Sigmoid colon (tissue), 6 donors: ENCODE measurements at regions not wholly inside any gene's neighbourhood (a gene's known extent, or its start where the extent isn't known, plus 50 kb on each side); places are given as distances from the start of the nearest gene placed in this dataset.

ENCODE experiments used
- DNase-seq: peaks from one replicate; pipeline ENCODE4 v3.0.0-alpha.2; 2019
- H3K27ac ChIP-seq, 4 donors: fragments of 200-600 bp; sonication (generic); one replicate each; pipeline ENCODE4 v1.5.1; 2016 to 2019; ENCODE audit warnings: mild to moderate bottlenecking in 1 of 4
- H3K27me3 ChIP-seq, 3 donors: fragments of 200-600 bp; sonication (generic); one replicate each; pipeline ENCODE4 v1.5.1; 2019; ENCODE audit warnings: mild to moderate bottlenecking in 1 of 3
- H3K36me3 ChIP-seq, 4 donors: fragments of 200-600 bp; sonication (generic); one replicate each; pipeline ENCODE4 v1.5.1; 2016 to 2019
- H3K4me1 ChIP-seq, 4 donors: fragments of 200-600 bp; sonication (generic); one replicate each; pipeline ENCODE4 v1.5.1; 2017 to 2019
- H3K4me3 ChIP-seq, 4 donors: fragments of 200-600 bp; sonication (generic); one replicate each; pipeline ENCODE4 v1.5.1; 2017 to 2019; ENCODE audit warnings: mild to moderate bottlenecking in 2 of 4, moderate library complexity in 1 of 4
- H3K9me3 ChIP-seq, 4 donors: fragments of 200-600 bp in 3 of 4; sonication (generic) in 3 of 4; one replicate each; pipeline versions ENCODE4 v1.5.1 to v1.6.1; 2013 to 2019
- CTCF ChIP-seq, 4 experiments: fragments of 450-650 bp in 3 of 4; fragments of 200-600 bp in 1 of 4; IDR thresholded peaks; one replicate each; pipeline ENCODE4 v1.5.1; 2016 to 2019; ENCODE audit warnings: antibody characterized with exemption in 4 of 4, mild to moderate bottlenecking in 3 of 4, moderate library complexity in 2 of 4
- EP300 ChIP-seq, 4 donors: sonication (generic); formaldehyde crosslinking; IDR thresholded peaks; one replicate each; pipeline ENCODE4 v1.6.1; 2017; ENCODE audit warnings: antibody characterized with exemption in 4 of 4
- POLR2A ChIP-seq, 2 donors: fragments of 450-650 bp; IDR thresholded peaks; one replicate each; pipeline ENCODE4 v1.6.1; 2016; ENCODE audit warnings: antibody characterized with exemption in 2 of 2, mild to moderate bottlenecking in 2 of 2, moderate library complexity in 2 of 2
- POLR2AphosphoS5 ChIP-seq, 4 donors: sonication (generic); formaldehyde crosslinking; IDR thresholded peaks; one replicate each; pipeline ENCODE4 v1.6.1; 2017; ENCODE audit warnings: antibody characterized with exemption in 4 of 4
- WGBS, 2 donors: extraction: QIAGEN DNeasy Blood & Tissue Kit; methylation state at CpG; one replicate each; pipeline ENCODE4 v1.1.7; 2013; 5-methylcytosine and 5-hydroxymethylcytosine counted together
- intact Hi-C: fragments of 100-400 bp; cut with DNase I; formaldehyde crosslinking; loops from one replicate; pipeline ENCODE4 v1.15.1; 2023
- donor health status: healthy with polysubstance abuse.
- donor health status: healthy.

- no peaks in the 10 kb centered on the region for H3K27me3 ChIP-seq
- H3K4me1 ChIP-seq, result peaks cover 0 to 2% (median 0%) of the 10 kb centered on the region in 4 donors
- H3K4me3 ChIP-seq, result no peak overlapping the region
- TF ChIP-seq EP300 (IDR thresholded peaks at IDR 0.05) (no peak), POLR2A (IDR thresholded peaks at IDR 0.05) (no peak), CTCF (IDR thresholded peaks at IDR 0.05) (no peak), POLR2AphosphoS5 (IDR thresholded peaks at IDR 0.05) (no peak)
- no peak for DNase-seq
- intact Hi-C loops, result no loop called here
- H3K9me3 ChIP-seq, result no peaks in the 10 kb centered on the region
- no peak overlapping the region for H3K27ac ChIP-seq
- WGBS, 2 donors, result 83 to 84% methylated on average over 6 of the region's 6 CpGs
- H3K36me3 ChIP-seq, result no peaks in the 10 kb centered on the region
Measured at GRCh38 chr18:11495441-11495840, 114.0 kb upstream of the SLC35G4 start.

GRCh38 chr18:11494107-11494506 lies 115.3 kb upstream of the SLC35G4 start:
- no peak for DNase-seq
- Histone ChIP-seq H3K9me3 (no peaks in the 10 kb centered on the region), H3K4me1 (no peaks in the 10 kb centered on the region), H3K27me3 (no peaks in the 10 kb centered on the region), H3K27ac (no peak overlapping the region), H3K36me3 (no peaks in the 10 kb centered on the region), H3K4me3 (no peak overlapping the region)
- no peak for TF ChIP-seq POLR2AphosphoS5 (IDR thresholded peaks at IDR 0.05)
- no peak for TF ChIP-seq CTCF (IDR thresholded peaks at IDR 0.05)
- TF ChIP-seq POLR2A (IDR thresholded peaks at IDR 0.05), result no peak
- TF ChIP-seq EP300 (IDR thresholded peaks at IDR 0.05), result no peak
- intact Hi-C loops, result no loop called here

- intact Hi-C loops, result no loop called here
- no peak overlapping the region for H3K27ac ChIP-seq
- H3K4me3 ChIP-seq, result no peak overlapping the region
- no peaks in the 10 kb centered on the region for H3K27me3 ChIP-seq
- no peaks in the 10 kb centered on the region for H3K36me3 ChIP-seq
- H3K4me1 ChIP-seq, result no peaks in the 10 kb centered on the region
- WGBS, 2 donors, result 72 to 77% methylated on average over 4 of the region's 4 CpGs
- TF ChIP-seq EP300 (IDR thresholded peaks at IDR 0.05) (no peak), CTCF (IDR thresholded peaks at IDR 0.05) (no peak), POLR2AphosphoS5 (IDR thresholded peaks at IDR 0.05) (no peak), POLR2A (IDR thresholded peaks at IDR 0.05) (no peak)
- no peaks in the 10 kb centered on the region for H3K9me3 ChIP-seq
- DNase-seq, result no peak
Measured at GRCh38 chr18:11489266-11489899, 120.0 kb upstream of the SLC35G4 start.

- Histone ChIP-seq H3K27ac (no peak overlapping the region), H3K27me3 (no peaks in the 10 kb centered on the region), H3K9me3 (no peaks in the 10 kb centered on the region), H3K4me1 (no peaks in the 10 kb centered on the region), H3K36me3 (no peaks in the 10 kb centered on the region), H3K4me3 (no peak overlapping the region)
- no peak for DNase-seq
- intact Hi-C loops, result no loop called here
- 69 to 77% methylated on average over 3 of the region's 3 CpGs for WGBS, 2 donors
- TF ChIP-seq EP300 (IDR thresholded peaks at IDR 0.05) (no peak), POLR2AphosphoS5 (IDR thresholded peaks at IDR 0.05) (no peak), POLR2A (IDR thresholded peaks at IDR 0.05) (no peak), CTCF (IDR thresholded peaks at IDR 0.05) (no peak)
Measured at GRCh38 chr18:11488175-11488574, 121.2 kb upstream of the SLC35G4 start.

- WGBS, 2 donors, result 93 to 97% methylated on average over 1 of the region's 1 CpG
- Histone ChIP-seq H3K9me3 (no peaks in the 10 kb centered on the region), H3K4me3 (no peak overlapping the region), H3K27ac (no peak overlapping the region), H3K4me1 (no peaks in the 10 kb centered on the region), H3K27me3 (no peaks in the 10 kb centered on the region), H3K36me3 (no peaks in the 10 kb centered on the region)
- DNase-seq, result no peak
- no peak for TF ChIP-seq EP300 (IDR thresholded peaks at IDR 0.05)
- TF ChIP-seq CTCF (IDR thresholded peaks at IDR 0.05), result no peak
- TF ChIP-seq POLR2A (IDR thresholded peaks at IDR 0.05), result no peak
- no peak for TF ChIP-seq POLR2AphosphoS5 (IDR thresholded peaks at IDR 0.05)
- intact Hi-C loops, result no loop called here
Measured at GRCh38 chr18:11487390-11487789, 122.0 kb upstream of the SLC35G4 start.
